Loucy (cell line): ENCODE measurements at regions not wholly inside any gene's neighbourhood (a gene's known extent, or its start where the extent isn't known, plus 50 kb on each side); places are given as distances from the start of the nearest gene placed in this dataset.

Source experiments
- H2AFZ ChIP-seq: fragments of 200-600 bp; sonication (generic); 2 replicates; pipeline ENCODE4 v1.6.0; 2016; ENCODE audit warnings: antibody characterized with exemption, mild to moderate bottlenecking, low read length, moderate library complexity
- H3F3A ChIP-seq: fragments of 200-600 bp; 2 replicates; pipeline ENCODE4 v1.6.0; 2016; ENCODE audit warnings: antibody characterized with exemption, low read depth, mild to moderate bottlenecking
- H3K27me3 ChIP-seq: fragments of 200-600 bp; sonication (generic); 2 replicates; pipeline ENCODE4 v1.6.1; 2014; ENCODE audit warnings: low read length, mild to moderate bottlenecking; ENCODE audit not compliant: insufficient read depth, poor library complexity, severe bottlenecking
- H3K36me3 ChIP-seq: fragments of 200-600 bp; sonication (generic); 2 replicates; pipeline ENCODE4 v1.6.1; 2016; ENCODE audit warnings: low read length; ENCODE audit not compliant: insufficient read depth
- H3K4me1 ChIP-seq: fragments of 200-600 bp; sonication (generic); 2 replicates; pipeline ENCODE4 v1.5.1; 2014; ENCODE audit warnings: low read length, mild to moderate bottlenecking; ENCODE audit not compliant: insufficient read depth, poor library complexity, severe bottlenecking
- H3K4me2 ChIP-seq: fragments of 200-600 bp; sonication (generic); 2 replicates; pipeline ENCODE4 v1.6.0; 2014; ENCODE audit warnings: antibody characterized with exemption, low read length, low read depth, mild to moderate bottlenecking; ENCODE audit not compliant: poor library complexity, severe bottlenecking
- H3K4me3 ChIP-seq: fragments of 200-600 bp; sonication (generic); 2 replicates; pipeline ENCODE4 v1.5.1; 2014; ENCODE audit warnings: low read length, mild to moderate bottlenecking, mixed read lengths; ENCODE audit not compliant: poor library complexity, severe bottlenecking
- H3K79me2 ChIP-seq: fragments of 200-600 bp; sonication (generic); 2 replicates; pipeline ENCODE4 v1.6.1; 2014; ENCODE audit warnings: low read length; ENCODE audit not compliant: insufficient read depth
- H3K9ac ChIP-seq: fragments of 200-600 bp; sonication (generic); 2 replicates; pipeline ENCODE4 v1.6.0; 2014; ENCODE audit warnings: mild to moderate bottlenecking, low read depth, low read length, moderate library complexity; ENCODE audit not compliant: poor library complexity, severe bottlenecking
- H3K9me2 ChIP-seq: fragments of 200-600 bp; sonication (generic); replicated peaks from 2 replicates; pipeline ENCODE4 v1.6.1; 2016; ENCODE audit warnings: low read depth, low read length, mixed read lengths
- H3K9me3 ChIP-seq: fragments of 200-600 bp; sonication (generic); 2 replicates; pipeline ENCODE4 v1.6.1; 2014; ENCODE audit warnings: mild to moderate bottlenecking, antibody characterized with exemption, low read length, low read depth; ENCODE audit not compliant: insufficient read depth
- H4K20me1 ChIP-seq: fragments of 200-600 bp; sonication (generic); 2 replicates; pipeline ENCODE4 v1.6.0; 2014; ENCODE audit warnings: antibody characterized with exemption, low read length, mild to moderate bottlenecking; ENCODE audit not compliant: insufficient read depth, poor library complexity, severe bottlenecking
- EZH2phosphoT487 ChIP-seq: fragments of 200-600 bp; IDR thresholded peaks from 2 replicates; pipeline ENCODE4 v1.6.1; 2018; ENCODE audit warnings: antibody characterized with exemption, mild to moderate bottlenecking, moderate library complexity, borderline replicate concordance
- TF ChIP-seq, protein P1 (sequence below): fragments of 200-600 bp; sonication (generic); conservative IDR thresholded peaks from 2 replicates; pipeline ENCODE4 v1.5.1; 2014; ENCODE audit warnings: mild to moderate bottlenecking, antibody characterized with exemption, low read length

GRCh38 chr12:127043731-127044130, 1223.2 kb upstream of the TMEM132C start:
- H3K4me2 ChIP-seq: no peak overlapping the region
- no peak overlapping the region for H2AFZ ChIP-seq
- TF ChIP-seq, protein P1, sequence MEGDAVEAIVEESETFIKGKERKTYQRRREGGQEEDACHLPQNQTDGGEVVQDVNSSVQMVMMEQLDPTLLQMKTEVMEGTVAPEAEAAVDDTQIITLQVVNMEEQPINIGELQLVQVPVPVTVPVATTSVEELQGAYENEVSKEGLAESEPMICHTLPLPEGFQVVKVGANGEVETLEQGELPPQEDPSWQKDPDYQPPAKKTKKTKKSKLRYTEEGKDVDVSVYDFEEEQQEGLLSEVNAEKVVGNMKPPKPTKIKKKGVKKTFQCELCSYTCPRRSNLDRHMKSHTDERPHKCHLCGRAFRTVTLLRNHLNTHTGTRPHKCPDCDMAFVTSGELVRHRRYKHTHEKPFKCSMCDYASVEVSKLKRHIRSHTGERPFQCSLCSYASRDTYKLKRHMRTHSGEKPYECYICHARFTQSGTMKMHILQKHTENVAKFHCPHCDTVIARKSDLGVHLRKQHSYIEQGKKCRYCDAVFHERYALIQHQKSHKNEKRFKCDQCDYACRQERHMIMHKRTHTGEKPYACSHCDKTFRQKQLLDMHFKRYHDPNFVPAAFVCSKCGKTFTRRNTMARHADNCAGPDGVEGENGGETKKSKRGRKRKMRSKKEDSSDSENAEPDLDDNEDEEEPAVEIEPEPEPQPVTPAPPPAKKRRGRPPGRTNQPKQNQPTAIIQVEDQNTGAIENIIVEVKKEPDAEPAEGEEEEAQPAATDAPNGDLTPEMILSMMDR: no peak
- no peak for TF ChIP-seq EZH2phosphoT487
- H3K4me3 ChIP-seq: no peak overlapping the region
- no peaks in the 10 kb centered on the region for H3K9me2 ChIP-seq
- no peaks in the 10 kb centered on the region for H3K36me3 ChIP-seq
- no peaks in the 10 kb centered on the region for H3K27me3 ChIP-seq
- no peaks in the 10 kb centered on the region for H3K4me1 ChIP-seq
- no peaks in the 10 kb centered on the region for H3K79me2 ChIP-seq
- H3K9ac ChIP-seq: no peak overlapping the region
- no peaks in the 10 kb centered on the region for H3K9me3 ChIP-seq
- H3F3A ChIP-seq: no peaks in the 10 kb centered on the region
- no peaks in the 10 kb centered on the region for H4K20me1 ChIP-seq

DNA sequence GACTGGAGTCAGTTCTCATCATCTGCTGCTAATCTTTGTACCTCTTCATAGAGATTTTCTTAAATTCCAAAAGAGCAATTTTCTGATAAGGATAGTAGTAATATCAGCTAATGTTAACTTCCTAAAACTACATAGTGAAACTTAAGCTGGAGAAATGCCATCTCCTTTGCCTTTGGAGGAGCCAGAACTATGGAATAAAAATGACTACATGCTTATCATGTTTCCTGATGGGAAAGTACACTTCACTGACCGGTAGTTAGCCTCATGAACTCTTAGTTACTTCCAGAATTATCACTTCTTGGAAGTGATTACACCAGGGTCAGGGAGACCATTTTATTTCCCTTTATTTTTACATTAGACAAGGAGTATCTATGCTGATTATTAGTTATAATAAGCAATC, 1222.1 kb upstream of the TMEM132C start:
- H2AFZ ChIP-seq: no peak overlapping the region
- H3F3A ChIP-seq: no peaks in the 10 kb centered on the region
- H3K36me3 ChIP-seq: no peaks in the 10 kb centered on the region
- no peak overlapping the region for H3K4me3 ChIP-seq
- no peaks in the 10 kb centered on the region for H3K27me3 ChIP-seq
- no peak overlapping the region for H3K9ac ChIP-seq
- no peaks in the 10 kb centered on the region for H4K20me1 ChIP-seq
- no peak overlapping the region for H3K4me2 ChIP-seq
- no peaks in the 10 kb centered on the region for H3K4me1 ChIP-seq
- no peaks in the 10 kb centered on the region for H3K9me2 ChIP-seq
- H3K79me2 ChIP-seq: no peaks in the 10 kb centered on the region
- H3K9me3 ChIP-seq: no peaks in the 10 kb centered on the region
- TF ChIP-seq, protein P1: no peak
- no peak for TF ChIP-seq EZH2phosphoT487

- no peak overlapping the region for H3K4me3 ChIP-seq
- no peaks in the 10 kb centered on the region for H3K27me3 ChIP-seq
- no peak overlapping the region for H3K9ac ChIP-seq
- H2AFZ ChIP-seq: no peak overlapping the region
- no peaks in the 10 kb centered on the region for H3F3A ChIP-seq
- no peaks in the 10 kb centered on the region for H4K20me1 ChIP-seq
- H3K9me3 ChIP-seq: no peaks in the 10 kb centered on the region
- H3K9me2 ChIP-seq: no peaks in the 10 kb centered on the region
- H3K79me2 ChIP-seq: no peaks in the 10 kb centered on the region
- TF ChIP-seq, protein P1: no peak
- TF ChIP-seq EZH2phosphoT487: no peak
- no peak overlapping the region for H3K4me2 ChIP-seq
- H3K36me3 ChIP-seq: no peaks in the 10 kb centered on the region
- H3K4me1 ChIP-seq: no peaks in the 10 kb centered on the region
Observed at GRCh38 chr12:127046467-127046866, 1220.5 kb upstream of the TMEM132C start.
